Panc1 (cell line): ENCODE measurements at regions not wholly inside any gene's neighbourhood (a gene's known extent, or its start where the extent isn't known, plus 50 kb on each side); places are given as distances from the start of the nearest gene placed in this dataset.

Source experiments
- ATAC-seq: fragments of 200-7000 bp; cut with Tn5 transposase; 2 replicates; pipeline ENCODE4 v1.9.1; 2020; ENCODE audit warnings: mild to moderate bottlenecking, moderate library complexity
- BruUV-seq: library from RNA; stranded (reverse); fragments of 400-500 nt; replicated peaks from 2 replicates; lab custom pipeline; 2021; lab: Mats Ljungman, UMichigan
- CTCF ChIA-PET: fragments of 300-600 bp; sonication (Branson Sonifier 250); formaldehyde crosslinking; loops from one replicate; lab custom pipeline; 2022; ENCODE audit warnings: antibody characterized with exemption; lab: Charles Lee
- POLR2A ChIA-PET: fragments of 300-600 bp; sonication (Branson Sonifier 250); formaldehyde crosslinking; loops from one replicate; lab custom pipeline; 2022; ENCODE audit warnings: antibody characterized with exemption; lab: Charles Lee
- DNase-seq: peaks from one replicate; pipeline ENCODE4 v3.0.0-alpha.2; 2010; ENCODE audit warnings: low read depth, low spot score
- H3K27ac ChIP-seq: 2 replicates; pipeline ENCODE4 v1.5.1; 2011; ENCODE audit warnings: mild to moderate bottlenecking, low read length, inconsistent platforms
- H3K27me3 ChIP-seq: fragments of 200-500 bp; sonication (Bioruptor generic); 2 replicates; pipeline ENCODE4 v1.6.0; 2014; ENCODE audit warnings: low read length, inconsistent platforms; ENCODE audit not compliant: control insufficient read depth, insufficient read depth
- H3K36me3 ChIP-seq: fragments of 200-500 bp; sonication (Bioruptor generic); 2 replicates; pipeline ENCODE4 v1.5.1; 2014; ENCODE audit warnings: inconsistent platforms, mild to moderate bottlenecking, low read length, moderate library complexity; ENCODE audit not compliant: control insufficient read depth, insufficient read depth
- H3K4me1 ChIP-seq: 2 replicates; pipeline ENCODE4 v1.5.1; 2011; ENCODE audit warnings: inconsistent platforms, mild to moderate bottlenecking, low read length, moderate library complexity; ENCODE audit not compliant: control insufficient read depth, insufficient read depth
- H3K4me3 ChIP-seq, 2 experiments: 2 replicates each; pipeline ENCODE4 v1.5.1; 2011 to 2012; ENCODE audit warnings: low read depth in 2 of 2, low read length in 2 of 2, mild to moderate bottlenecking in 2 of 2, inconsistent platforms in 1 of 2, moderate library complexity in 1 of 2
- H3K9me3 ChIP-seq: fragments of 200-500 bp; sonication (Bioruptor generic); 2 replicates; pipeline ENCODE4 v1.5.1; 2014; ENCODE audit warnings: low read depth, mild to moderate bottlenecking, inconsistent platforms, low read length, moderate library complexity; ENCODE audit not compliant: control insufficient read depth, insufficient read depth
- CTCF ChIP-seq: fragments of 450-650 bp; IDR thresholded peaks from 2 replicates; pipeline ENCODE4 v1.5.1; 2017; ENCODE audit warnings: mild to moderate bottlenecking
- POLR2AphosphoS5 ChIP-seq: IDR thresholded peaks from 2 replicates; pipeline ENCODE4 v1.6.1; 2012; ENCODE audit warnings: mild to moderate bottlenecking, low read depth, low read length, moderate library complexity
- REST ChIP-seq, 2 experiments: IDR thresholded peaks; 2 replicates each; pipeline ENCODE4 v1.6.1; 2011 to 2012; ENCODE audit warnings: low read depth in 2 of 2, control low read depth in 1 of 2, low read length in 1 of 2, mild to moderate bottlenecking in 1 of 2, moderate library complexity in 1 of 2; ENCODE audit not compliant: insufficient read depth in 1 of 2
- SIN3A ChIP-seq: IDR thresholded peaks from 2 replicates; pipeline ENCODE4 v1.6.1; 2012; ENCODE audit warnings: low read depth, mild to moderate bottlenecking, low read length, moderate library complexity, borderline replicate concordance; ENCODE audit not compliant: insufficient read depth
- TCF7L2 ChIP-seq: IDR thresholded peaks from 2 replicates; pipeline ENCODE4 v1.6.1; 2011; ENCODE audit warnings: mild to moderate bottlenecking, low read depth, low read length, inconsistent platforms
- in situ Hi-C: cut with HindIII; loops from 2 replicates; pipeline ENCODE4 v1.10.0; 2016; ENCODE audit warnings: low sequenced_read_pairs, low pct_unique_long_range_greater_than_20kb
- intact Hi-C: fragments of 100-400 bp; cut with micrococcal nuclease; formaldehyde crosslinking; loops from one replicate; pipeline ENCODE4 v1.10.0; 2022; ENCODE audit not compliant: unreplicated experiment

GRCh38 chr12:126545411-126545810 is 1480.2 kb downstream of the AACS start:
- CTCF ChIA-PET = no interaction called here
- DNase-seq (no peak), ATAC-seq (no peak)
- no peaks in the 10 kb centered on the region for H3K36me3 ChIP-seq
- no peaks in the 10 kb centered on the region for H3K4me1 ChIP-seq
- in situ Hi-C loops (no loop called here), intact Hi-C loops (no loop called here)
- no peaks in the 10 kb centered on the region for H3K9me3 ChIP-seq
- TF ChIP-seq TCF7L2 (no peak), POLR2AphosphoS5 (no peak), REST (IDR thresholded peaks at IDR 0.05; ENCODE audit: insufficient read depth in 1 of 2, low read depth in 2 of 2, low read length in 1 of 2) (no peak), SIN3A (no peak), CTCF (no peak)
- no TSS peak for BruUV-seq
- H3K27me3 ChIP-seq = no peaks in the 10 kb centered on the region
- H3K27ac ChIP-seq = no peak overlapping the region
- no peak overlapping the region for H3K4me3 ChIP-seq
- POLR2A ChIA-PET = no interaction called here

GRCh38 chr12:126547905-126548304 is 1482.7 kb downstream of the AACS start:
- in situ Hi-C loops (no loop called here), intact Hi-C loops (no loop called here)
- no peak overlapping the region for H3K27ac ChIP-seq
- no peak overlapping the region for H3K4me3 ChIP-seq
- ATAC-seq (no peak), DNase-seq (no peak)
- H3K27me3 ChIP-seq = no peaks in the 10 kb centered on the region
- 0 out of 2 replicates have a peak, but pooled peaks cover 3% of the 10 kb centered on the region for H3K9me3 ChIP-seq
- TF ChIP-seq POLR2AphosphoS5 = no peak
- no peak for TF ChIP-seq CTCF
- no peak for TF ChIP-seq REST (IDR thresholded peaks at IDR 0.05; ENCODE audit: insufficient read depth in 1 of 2, low read depth in 2 of 2, low read length in 1 of 2)
- TF ChIP-seq TCF7L2 = no peak
- no peak for TF ChIP-seq SIN3A
- ChIA-PET POLR2A (no interaction called here), CTCF (no interaction called here)
- BruUV-seq = no TSS peak
- H3K4me1 ChIP-seq = no peaks in the 10 kb centered on the region
- no peaks in the 10 kb centered on the region for H3K36me3 ChIP-seq
